ENCODE measurements at regions not wholly inside any gene's neighbourhood (a gene's known extent, or its start where the extent isn't known, plus 50 kb on each side); places are given as distances from the start of the nearest gene placed in this dataset.
"Not testable (repeated sequence)": the region's sequence is repeated elsewhere in the genome, so short reads cannot be mapped to it uniquely, and the experiment has no call there.

DNA sequence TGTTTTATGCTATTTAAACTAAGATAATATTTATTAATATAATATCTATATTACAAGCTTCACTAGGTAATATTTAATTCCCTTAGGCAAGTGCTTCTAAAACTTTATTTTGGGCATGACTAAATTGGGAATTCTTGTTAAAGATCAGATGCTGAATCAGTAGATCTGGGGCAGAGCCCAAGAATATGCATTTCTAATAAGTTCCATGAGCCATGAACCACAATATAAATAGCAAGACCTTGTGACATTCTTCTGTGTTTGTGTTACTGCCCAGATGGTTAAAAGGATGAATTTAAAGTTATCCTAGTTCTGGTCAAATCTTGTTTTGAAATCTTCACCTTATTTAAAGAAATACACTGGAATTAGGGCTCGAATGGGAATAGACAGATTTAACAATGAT lies 258.4 kb upstream of the CACNA2D1 start:
- no peak for DNase-seq (ENCODE audit: low spot score)

DNA sequence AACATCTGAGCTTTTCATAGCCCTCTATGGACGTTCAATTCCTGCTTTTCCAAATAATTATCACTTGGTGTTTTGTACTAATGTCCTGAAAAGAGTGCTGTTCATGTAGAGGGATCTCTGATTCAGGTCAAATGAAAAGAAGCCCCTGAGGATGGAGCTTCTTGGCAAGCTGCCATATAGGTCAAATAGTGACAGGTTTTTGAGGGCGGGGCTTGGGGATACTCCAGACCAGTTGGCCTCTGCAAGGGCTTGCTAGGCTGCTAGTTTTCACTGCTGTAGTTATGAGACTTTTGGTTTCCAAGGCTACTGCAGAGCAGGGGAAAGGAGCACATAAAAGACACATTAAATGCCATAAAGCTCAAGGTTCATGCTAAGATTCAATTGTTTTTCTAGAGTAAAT lies 257.2 kb upstream of the CACNA2D1 start:
- DNase-seq (ENCODE audit: low spot score): no peak

DNA sequence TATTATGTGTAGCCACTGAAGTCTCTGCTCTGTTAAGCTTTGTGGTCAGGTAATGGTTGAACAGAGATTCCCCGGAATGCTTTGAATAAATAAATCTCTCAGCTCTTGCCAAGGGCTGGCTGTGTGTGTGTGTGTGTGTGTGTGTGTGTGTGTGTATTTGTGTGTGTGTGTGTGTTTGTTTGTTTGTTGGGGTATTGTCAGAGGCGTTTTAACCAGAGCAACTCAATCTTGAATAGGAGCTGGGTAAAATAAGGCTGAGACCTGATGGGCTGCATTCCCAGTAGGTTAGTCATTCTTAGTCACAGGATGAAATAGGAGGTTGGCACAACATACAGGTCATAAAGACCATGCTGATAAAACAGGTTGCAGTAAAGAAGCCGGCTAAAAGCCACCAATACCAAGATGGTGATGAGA lies 256.2 kb upstream of the CACNA2D1 start:
- no peak for DNase-seq (ENCODE audit: low spot score)

DNA sequence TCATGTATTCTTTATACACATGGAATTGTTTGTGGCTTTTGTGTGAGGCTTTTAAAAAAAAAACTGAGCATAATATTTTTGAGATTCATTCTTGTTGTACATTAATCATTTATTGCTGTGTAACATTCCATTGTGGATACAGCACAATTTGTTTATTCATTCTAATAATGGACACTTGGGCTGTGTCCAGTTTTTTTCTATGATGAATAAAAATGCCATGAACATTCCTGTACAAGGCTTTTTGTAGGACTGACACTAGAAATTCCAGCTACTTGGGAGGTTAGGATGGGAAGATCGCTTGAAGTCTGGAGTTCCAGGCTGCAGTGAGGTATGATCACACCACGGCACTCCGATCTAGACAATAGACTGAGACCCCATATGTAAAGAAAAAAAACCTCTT lies 254.3 kb upstream of the CACNA2D1 start:
- no peak for DNase-seq (ENCODE audit: low spot score)

DNA sequence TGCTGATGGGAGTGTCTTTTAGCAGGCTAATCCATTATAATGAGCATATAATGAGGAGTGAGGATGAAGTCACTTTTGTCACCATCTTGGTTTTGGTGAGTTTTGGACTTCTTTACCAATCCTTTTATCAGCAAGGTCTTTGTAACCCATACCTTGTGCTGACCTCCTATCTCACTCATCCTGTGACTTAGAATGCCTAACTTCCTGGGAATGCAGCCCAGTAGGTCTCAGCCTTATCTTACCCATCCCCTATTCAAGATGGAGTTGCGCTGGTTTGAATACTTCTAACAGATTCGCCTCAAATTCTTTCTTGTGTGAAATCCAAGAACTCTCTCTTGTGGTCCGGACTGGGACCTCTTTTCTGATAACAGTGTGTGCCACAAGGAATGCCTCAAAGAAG lies 253.1 kb upstream of the CACNA2D1 start:
- DNase-seq (ENCODE audit: low spot score): no peak

DNA sequence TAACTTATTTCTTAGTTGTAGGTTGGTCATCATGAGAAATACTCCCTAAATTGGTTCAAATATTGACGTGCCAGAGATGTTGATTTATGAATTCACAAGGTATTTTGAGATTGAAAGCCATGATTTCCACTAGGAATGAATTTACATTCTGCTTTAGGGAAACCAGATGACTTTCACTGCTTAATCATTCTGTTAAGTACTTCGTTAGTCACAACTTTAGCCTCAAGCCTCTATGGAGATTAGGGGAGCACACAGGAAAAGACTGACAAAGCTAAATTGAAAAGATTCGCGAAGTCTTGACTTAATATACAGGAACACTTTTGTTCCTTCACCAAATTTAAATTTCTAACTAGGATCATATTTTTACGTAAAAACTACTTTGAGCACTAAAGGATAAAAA lies 250.4 kb upstream of the CACNA2D1 start:
- DNase-seq (ENCODE audit: low spot score): no peak

DNA sequence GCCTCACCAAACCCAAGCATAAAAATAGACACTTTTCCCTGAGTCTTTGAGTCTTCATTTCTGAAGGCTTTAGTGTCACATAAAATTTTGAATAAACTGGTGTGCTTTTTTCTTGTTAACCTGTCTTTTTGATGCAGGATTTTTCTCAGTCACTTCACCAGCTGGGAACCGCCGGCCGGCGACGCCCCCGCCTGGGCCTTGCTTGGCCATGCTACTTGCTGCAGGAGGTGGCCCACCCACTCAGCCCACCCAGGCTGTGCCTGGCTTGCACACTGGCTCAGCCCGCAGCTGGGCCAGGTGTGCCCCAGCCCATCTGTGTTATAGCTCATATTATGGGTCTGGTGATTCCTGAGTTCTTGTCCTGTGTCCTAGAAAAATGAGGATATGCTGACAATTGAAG lies 247.4 kb upstream of the CACNA2D1 start:
- DNase-seq (ENCODE audit: low spot score): no peak

DNA sequence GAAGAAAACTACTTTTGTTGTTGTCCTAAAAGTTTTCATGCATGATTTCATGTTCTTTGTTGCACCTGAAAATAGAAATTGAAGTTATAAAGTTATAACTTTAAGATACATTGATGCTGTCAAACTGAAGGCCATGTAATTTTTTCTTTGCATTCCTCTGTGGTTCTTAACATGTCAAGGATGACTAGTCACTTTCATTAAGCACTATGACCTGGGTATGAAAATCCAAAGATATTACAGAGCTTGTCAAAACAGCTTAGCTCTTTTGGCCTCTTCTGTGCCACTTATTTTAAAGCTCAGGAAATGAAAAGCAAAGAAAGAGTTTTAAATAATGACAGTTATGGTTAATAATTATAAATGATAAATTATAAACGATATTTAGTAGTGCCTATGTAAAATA lies 241.6 kb upstream of the CACNA2D1 start:
- DNase-seq (ENCODE audit: low spot score): no peak

DNA sequence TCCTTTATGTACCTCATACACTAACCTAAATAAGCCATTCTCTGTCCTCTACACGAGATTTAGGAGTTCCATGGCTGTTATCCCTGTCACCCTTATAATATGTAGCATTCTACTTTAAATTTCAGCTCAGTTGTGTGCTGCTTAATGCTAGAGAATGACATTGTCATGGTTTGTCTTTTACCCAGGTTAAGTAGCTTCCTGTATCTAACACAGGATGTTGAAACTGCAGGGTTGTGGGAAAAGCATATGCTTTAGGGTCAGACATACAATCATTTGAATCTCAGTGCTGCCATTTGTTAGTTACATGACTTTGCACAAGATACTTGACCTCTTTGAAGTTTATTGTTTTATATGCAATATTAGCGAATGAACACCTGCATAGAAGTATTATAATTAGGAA lies 235.1 kb upstream of the CACNA2D1 start:
- DNase-seq (ENCODE audit: low spot score): no peak

DNA sequence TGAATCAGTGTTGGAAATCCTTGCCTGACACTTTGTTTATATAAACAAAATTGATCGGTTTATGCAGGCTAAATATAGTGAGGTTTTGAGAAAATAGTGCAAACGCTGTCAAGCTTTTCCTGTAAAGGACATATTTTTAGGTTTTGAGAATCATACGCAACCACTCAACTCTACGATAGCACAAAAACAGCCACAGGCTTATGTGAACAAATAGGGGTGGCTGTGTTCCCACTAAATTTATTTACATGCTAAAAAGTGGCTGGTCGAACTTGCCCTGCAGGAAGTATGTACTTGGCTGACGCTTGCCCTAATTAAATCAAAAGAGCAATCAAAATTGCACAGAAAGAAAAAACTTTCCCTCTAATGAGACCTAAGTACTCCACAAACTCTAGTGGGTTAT lies 234.7 kb upstream of the CACNA2D1 start:
- DNase-seq (ENCODE audit: low spot score): no peak

DNA sequence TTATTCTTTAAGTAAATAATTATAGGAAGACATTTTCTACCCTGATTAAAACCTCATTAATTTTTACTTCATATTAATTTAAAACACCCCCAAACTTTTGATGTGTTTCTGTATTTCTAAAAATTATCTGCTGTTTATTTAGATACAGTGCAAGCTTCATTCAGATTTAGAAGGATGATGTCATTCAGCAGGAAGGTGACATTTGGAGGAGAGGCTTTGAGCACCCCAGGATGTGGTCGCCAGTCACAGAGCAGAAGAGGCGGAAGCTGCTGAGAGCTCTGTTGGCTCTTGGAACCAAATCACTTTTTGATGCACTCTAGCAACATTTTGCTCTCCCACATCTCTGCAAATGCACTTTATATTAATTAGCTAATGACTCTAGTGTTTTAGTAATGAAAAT lies 233.9 kb upstream of the CACNA2D1 start:
- no peak for DNase-seq (ENCODE audit: low spot score)

DNA sequence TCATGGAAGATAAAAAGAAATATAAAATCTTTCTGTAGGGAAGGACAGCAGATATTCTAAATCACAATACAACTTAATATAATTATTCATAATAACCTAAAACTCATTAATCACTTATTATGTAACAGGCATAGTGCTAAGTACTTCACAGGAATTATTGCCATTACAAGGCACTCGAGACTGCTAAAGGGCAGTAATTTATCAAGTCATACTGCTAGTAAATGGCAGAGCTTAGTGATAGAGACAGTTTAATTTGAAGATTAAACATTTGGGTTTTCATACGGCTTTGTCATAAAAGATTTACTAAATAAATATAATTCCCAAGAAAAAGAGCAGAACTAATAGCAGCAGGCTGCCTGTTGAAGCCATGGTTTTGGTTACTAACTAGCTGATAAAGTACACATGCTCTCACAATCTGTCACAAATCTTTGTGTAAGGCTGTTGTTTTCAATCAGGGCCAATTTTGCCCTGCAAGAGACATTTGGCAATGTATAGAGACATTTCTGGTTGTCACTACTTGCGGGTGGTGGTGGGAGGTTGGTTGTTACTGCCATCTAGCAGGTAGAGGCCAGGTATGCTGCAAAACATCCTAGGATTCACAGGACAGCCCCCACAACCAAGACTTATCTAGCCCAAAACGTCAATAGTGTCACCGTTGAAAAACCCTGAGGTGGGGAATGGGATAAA lies 233.3 kb upstream of the CACNA2D1 start:
- no peak for DNase-seq (ENCODE audit: low spot score)

DNA sequence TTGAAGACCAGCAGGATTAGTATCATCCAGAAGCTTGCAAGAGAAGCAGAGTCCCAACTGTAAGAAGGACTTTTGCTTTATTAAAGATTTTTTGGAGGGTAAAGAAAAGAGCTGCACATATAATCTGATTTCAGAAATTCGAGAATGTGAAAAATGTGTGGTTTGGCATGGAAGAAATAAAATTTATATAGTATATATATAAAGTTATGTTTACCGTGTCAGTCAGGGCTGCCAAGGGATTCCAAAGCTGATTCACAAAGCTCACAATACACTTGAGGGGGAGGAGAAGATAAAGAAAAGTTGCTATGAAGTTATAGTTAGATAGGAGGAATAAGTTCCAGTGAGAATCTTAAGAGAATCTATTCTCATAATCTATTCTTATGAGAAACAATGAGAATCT lies 231.8 kb upstream of the CACNA2D1 start:
- DNase-seq (ENCODE audit: low spot score): no peak

DNA sequence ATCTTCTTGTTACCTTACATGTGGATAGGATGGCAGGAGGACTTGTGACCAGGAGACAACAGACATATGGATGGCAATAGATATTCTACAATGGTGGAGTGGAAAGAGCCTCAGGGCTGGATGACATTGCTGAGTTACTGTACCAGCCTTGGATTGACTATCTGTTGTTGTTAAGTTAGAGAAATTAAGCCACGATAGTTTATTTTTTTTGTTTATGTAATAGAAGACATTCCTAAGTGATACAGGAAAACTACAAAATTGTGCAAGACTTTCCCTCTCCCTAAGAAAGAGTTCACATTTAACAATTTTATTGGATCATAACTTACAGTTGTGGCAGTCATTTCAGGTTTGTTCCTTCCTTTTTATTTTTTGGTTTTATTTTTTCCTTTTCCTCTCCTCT lies 230.7 kb upstream of the CACNA2D1 start:
- DNase-seq (ENCODE audit: low spot score): no peak

DNA sequence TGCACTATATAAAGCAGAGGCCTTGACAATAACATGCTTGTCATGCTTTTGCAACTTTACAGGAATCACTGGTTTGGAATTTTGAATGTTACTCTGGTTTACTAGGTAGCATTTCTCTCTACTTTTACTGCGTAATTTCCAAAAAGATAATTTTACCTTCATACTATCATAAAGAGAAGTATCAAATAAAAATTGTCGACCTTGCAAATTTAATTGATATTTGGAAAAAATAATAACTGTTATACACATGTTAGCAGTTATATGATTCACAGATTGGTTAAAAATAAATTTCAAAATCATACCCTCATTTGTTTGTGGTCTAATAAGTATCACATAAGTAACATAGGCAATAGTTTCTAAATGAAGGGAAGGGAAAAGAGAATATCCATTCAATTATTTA lies 228.5 kb upstream of the CACNA2D1 start:
- no peak for DNase-seq (ENCODE audit: low spot score)

DNA sequence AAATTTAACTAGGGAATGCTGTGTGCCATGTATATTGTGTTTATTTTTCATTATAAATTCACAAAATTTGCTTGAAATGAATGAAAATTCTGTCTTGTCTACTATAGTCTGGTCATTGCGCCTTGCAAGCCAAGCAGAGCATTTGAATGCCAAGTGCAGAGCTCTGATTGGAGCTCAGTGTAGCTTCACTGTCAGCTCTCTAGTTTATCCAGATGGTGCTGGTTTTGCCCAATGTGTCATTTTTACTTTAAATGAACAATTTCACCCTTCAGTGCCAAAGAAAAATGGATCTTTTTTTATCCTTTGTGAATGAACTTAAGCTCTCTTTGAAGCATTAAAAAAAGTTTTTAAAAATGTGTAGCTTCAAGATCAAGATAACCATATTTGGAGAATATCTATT lies 225.6 kb upstream of the CACNA2D1 start:
- no peak for DNase-seq (ENCODE audit: low spot score)

DNA sequence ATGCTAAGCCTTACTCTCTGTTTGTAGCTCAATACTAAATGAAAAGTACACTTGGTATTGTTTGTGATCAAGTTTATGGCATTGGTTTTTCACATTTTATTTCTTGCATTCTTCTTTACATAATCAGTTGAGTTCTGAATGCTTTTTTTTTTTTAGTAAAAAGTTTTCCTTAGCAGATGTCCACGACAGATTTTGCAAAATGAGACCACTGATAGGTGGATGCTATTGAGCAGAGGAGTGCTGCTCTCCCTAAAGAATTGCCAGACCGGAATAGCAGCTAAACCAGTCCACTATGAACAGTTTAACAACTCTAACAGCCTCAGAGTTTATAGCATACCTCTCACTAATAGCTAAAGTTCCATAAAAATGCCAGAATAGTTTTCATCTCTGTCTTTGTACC lies 225.1 kb upstream of the CACNA2D1 start:
- no peak for DNase-seq (ENCODE audit: low spot score)

DNA sequence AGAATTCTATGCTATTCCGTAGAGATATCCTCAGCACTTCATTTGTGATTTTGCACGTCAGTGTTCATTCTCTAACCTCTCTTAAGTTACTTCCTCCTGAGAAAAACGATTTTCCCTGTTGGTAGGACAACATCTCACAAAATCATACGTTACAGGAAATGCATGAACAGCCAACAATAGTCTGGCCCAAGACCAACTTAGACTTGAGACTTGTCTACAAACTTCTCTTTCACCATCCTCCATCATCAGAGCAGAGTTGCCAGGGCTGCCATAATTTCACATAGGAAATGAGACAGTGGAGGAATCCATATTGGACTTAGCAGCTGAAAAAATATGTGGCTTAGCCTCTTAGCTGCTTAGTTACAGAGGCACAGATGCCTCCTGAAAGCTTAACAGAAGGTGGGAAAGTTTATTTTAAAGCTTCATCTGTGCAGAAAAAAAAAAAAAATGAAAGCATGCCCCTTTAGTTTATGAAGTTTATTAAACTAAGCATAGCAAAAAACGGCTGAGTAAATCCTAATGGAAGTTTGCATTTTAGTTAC lies 222.5 kb upstream of the CACNA2D1 start:
- no peak for DNase-seq (ENCODE audit: low spot score)

DNA sequence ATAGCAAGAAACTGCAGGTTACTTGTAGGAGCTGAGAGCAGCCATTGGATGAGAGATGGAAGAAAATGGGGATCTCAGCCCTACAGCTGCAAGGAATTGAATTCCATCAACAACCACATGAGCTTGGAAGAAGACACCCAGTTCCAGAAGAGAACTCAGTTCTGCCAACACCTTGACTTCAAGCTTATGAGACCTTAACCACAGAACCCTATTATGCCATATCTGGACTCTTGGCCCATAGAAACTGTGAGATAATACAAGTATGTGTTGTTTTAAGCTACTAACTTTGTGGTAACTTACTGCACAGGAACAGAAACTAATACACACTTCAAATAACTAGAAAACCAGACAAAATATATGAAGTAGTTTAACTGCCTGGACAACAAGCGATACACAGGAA lies 212.4 kb upstream of the CACNA2D1 start:
- no peak for DNase-seq (ENCODE audit: low spot score)

DNA sequence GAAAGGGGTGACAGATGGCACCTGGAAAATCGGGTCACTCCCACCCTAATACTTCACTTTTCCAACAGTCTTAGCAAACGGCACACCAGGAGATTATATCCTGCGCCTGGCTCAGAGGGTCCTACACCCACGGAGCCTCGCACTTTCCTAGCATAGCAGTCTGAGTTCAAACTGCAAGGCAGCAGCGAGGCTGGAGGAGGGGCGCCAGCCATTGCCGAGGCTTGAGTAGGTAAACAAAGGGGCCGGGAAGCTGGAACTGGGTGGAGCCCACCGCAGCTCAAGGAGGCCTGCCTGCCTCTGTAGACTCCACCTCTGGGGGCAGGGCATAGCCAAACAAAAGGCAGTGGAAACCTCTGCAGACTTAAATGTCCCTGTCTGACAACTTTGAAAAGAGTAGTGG lies 206.5 kb upstream of the CACNA2D1 start:
- DNase-seq (ENCODE audit: low spot score): not testable (repeated sequence)

DNA sequence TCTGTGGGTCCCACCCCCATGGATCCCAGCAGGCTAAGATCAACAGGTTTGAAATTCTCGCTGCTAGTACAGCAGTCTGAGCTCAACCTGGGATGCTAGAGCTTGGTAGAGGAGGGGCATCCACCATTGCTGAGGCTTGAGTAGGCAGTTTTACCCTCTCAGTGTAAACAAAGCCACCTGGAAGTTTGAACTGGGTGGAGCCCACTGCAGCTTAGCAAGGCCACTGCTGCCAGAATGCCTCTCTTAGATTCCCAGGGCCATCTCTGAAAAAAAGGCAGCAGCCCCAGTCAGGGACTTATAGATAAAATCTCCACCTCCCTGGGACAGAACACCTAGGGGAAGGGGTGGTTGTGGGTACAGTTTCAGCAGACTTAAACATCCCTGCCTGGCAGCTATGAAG lies 190.0 kb upstream of the CACNA2D1 start:
- no peak for DNase-seq (ENCODE audit: low spot score)

DNA sequence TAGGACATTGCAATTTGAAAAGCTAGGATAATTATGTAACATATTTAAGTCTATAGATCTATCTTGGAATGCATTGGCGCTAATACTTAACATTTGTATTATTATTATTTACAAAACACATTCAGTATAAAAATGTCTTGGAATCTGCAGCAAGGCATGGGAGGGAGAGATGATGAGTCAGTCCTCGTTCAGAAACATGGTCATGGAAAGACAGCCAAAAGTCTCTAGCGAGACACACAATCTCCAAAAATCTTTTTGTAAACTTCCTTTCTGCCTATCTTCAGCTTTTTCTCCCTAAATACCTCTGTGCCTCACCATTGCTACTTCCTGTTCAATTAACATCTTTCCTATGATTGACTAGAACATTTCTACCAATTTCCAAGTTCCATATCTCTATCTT lies 188.4 kb upstream of the CACNA2D1 start:
- DNase-seq (ENCODE audit: low spot score): peak; percentile 37

DNA sequence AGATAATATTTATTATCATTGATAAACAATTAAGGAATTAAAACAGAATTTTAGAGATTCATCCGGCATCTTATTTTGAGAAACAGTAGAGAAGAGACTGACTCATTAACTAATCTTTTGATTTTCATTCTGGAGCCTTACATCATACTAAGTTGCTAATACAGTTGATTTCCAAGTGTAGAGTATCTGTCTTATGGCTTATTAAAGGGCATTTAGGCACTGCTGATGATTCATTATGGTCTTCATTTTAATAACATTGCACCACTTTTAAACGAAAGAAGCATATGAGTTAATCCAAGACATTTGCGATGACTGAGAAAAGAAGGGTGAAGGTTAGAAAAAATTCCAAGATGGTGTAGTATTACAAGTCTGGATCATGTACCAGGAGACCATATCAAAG lies 186.0 kb upstream of the CACNA2D1 start:
- DNase-seq (ENCODE audit: low spot score): no peak

DNA sequence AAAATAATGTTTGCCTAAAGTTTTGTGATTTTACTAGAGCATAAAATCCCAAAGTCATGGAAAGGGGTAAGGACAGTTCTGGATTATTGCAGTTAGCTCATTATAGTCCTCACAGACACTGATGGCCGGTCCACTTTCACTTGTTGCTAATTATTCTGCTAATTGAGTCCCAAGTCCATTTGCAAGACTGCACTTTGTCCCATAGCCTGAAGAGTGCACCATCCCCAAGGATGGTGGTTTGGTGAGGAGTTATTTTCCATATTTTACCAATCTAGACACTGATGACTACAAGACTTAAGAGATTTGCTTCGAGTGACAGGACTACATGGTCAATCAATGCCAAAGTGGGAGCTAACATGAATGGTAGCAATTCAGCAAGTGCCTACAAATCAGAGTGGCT lies 181.8 kb upstream of the CACNA2D1 start:
- DNase-seq (ENCODE audit: low spot score): no peak

DNA sequence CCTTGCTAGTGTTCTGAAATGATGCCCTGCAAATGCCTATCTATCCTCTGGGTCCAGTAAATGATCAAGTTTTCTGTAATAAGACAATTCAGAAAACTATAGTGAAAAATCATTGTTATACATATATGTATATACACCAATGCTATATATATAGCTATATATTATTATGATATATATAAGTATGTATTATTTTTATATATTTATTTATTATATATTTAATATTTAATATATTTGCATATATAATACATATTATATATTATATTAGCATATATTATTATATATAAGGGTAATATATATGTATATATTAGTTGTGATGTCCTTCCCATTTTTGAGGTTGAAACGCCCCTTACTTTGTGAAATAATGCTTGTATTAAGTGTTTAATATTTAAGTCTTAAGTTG lies 181.4 kb upstream of the CACNA2D1 start:
- no peak for DNase-seq (ENCODE audit: low spot score)
